ENCODE measurements at regions not wholly inside any gene's neighbourhood (a gene's known extent, or its start where the extent isn't known, plus 50 kb on each side); places are given as distances from the start of the nearest gene placed in this dataset.
"Not testable (repeated sequence)": the region's sequence is repeated elsewhere in the genome, so short reads cannot be mapped to it uniquely, and the experiment has no call there.

DNA sequence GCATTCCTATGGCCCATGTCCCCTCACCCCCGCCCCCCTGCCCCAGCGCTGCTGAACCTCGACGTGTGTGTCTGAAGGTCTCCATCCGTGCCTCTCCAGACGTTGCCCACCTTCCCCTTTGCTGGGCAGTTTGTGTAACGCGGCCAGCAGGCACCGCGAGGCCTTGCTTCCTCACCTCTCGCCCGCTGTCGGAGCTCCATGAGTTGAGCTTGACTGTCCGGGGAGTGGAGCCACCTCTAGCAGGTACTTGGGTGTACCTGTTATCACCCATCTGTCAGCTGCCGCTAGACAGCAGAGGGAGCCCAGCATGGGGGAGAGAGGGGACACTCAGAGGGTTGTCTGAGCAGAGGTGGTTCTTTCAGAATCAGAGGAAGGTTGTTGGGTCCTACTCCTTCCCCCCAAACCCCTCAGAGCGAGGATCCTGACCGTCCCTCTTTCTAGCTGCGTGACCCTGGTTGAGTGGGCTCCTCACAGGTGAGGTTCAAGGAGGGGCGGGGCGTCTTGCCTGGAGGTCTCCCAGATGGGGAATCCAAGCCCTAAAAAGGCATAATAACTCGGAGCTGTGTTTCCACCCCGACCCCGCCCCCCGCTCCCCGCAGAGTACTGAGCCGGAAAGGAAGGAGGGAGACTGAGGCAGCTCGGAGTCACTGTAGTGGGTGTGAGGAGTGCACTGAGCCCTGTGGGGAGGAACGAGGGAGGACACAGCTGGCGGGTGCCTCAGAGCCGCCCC is 184.7 kb downstream of the C9orf50 start:
- DNase-seq (ENCODE audit: low read depth, low spot score), result no peak

DNA sequence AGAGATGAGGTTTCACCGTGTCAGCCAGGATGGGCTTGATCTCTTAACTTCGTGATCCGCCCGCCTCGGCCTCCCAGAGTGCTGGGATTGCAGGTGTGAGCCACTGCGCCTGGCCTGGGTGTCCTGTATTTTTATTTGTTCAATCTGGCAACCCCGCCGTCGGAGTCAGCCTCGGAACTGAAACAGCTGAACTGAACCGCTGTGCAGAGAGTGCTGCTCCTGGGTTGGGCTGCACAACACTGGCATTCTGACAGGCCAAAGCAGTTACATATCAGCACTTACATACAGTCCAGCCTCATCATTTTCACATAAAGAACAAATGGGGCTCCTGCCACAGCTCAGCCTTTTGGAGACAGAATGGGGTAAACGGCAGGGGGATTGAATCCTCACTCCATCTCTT is 185.6 kb downstream of the C9orf50 start:
- no peak for DNase-seq (ENCODE audit: low read depth, low spot score)

DNA sequence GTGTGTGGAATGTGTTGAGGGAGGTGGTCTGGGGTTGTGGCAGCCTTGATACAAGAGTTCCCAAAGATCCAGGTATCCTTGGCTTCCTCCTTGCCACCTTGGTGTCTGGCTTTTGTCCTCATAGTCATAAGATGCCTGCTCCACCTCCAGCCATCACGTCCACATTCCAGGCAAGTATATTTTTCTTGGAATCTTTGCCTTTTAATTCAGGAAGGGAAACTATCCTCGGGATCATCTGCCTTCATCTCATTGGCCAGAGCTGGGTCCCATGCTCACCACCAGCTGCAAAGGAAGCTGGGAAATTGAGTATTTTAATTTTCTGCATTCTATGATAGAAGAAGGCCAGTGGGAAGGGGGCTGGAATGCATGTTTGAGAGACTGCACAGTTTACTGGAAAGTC is 186.7 kb downstream of the C9orf50 start:
- no peak for DNase-seq (ENCODE audit: low read depth, low spot score)

DNA sequence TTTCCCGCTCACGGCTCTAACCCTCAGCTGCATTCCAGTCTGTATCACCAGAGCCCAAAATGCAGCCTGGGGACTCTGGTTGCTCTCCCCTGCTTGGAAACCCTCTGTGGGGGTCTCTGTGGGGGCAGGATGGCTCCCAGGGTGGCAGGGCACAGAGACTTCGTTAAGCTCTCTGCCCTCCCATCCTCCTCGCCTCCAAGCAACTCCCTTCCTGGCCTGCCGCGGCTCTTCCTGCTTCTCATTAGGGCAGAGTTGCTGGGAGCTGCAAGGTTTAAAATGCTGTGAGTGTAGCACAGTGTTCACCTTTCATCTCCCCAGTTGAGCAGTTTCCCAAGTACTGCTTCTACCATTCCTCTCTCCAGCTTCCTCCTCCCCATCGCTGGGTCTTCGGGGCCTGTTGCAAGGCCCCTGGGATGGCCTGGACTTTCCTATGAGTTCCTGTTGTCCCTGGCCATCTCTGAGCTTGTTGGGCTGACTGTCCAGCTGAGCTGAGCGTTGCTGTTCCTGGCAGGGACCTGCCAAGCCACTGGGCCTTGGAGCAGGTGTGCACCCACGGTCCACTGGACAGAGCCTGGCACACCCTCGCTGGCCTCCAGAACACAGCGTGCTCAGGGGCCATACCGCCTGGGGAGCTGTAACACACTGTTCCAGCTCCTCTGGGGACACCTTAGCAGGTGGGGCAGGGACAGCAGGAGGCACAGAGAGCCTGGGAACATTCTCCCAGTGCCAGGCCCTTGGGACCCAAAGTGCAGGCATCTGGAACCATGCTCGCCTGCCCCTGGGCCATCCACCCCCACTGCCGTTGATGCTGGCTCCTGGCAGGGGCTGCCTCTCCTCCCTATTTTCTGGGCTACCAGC is 188.4 kb downstream of the C9orf50 start:
- no peak for DNase-seq (ENCODE audit: low read depth, low spot score)

DNA sequence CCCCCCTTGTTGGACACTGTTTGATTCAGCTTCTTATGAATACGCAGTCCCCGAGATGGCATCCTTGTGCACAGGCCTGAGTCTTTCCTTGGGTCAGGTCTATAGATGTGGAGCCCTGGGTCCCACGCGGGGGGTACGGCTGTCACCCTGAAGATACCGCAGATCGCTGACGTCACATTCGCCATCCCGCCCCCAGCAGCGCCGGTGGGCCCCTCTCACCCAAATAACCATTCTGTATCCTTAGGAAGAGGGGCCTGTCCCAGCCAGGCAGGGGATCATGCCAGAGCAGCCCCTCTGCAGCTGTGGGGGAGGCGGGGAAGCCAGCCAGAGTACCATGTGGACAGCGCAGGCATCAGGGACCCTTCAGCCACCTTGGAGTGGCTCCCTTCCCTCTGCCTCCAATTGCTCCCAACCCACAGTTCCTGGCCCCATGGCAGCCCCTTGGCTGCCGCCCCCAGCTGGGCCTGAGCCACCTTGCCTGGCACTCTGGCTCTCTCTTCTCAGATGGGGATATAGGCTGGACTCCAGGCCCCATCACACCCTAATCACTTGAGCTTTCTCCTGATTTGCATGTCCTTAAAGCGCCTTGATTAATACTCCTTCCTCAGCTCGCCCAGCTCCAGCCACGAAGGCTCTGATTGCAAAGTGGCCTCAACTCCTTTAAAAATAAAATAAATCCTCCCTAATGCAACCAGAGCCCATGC is 189.8 kb downstream of the C9orf50 start:
- no peak for DNase-seq (ENCODE audit: low read depth, low spot score)

DNA sequence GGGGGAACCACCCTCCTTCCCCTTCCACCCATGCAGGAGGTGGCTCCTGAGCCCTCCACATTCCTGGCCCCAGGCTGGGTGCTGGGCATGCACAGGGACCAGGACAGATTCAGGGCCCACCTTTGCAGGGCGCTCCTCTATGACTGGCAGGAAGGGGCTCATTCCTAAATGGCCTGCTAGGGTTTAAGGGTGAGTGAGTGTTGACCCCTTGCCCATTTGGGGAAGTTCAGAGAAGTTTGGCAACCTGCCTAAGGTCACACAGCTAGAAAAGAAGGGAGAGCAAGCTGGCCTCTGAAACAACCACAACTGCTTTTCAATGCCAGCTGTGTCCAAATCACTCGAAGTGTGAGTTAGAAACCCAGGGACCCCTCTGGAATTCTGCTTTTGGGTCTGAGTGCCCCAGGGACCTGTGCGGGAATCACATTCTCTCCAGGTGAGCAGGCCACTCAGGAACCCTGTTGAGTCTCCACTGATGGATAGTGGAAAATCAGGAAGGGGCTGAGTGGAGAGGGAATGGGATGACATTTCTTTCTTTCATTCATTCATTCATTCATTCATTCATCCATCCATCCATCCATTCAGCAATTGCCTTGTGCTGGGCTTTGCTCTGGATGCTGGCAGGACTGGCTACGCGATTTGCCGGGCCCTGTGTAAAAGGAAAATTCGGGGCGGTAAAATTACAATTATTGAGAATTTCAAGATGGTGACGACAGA is 191.9 kb downstream of the C9orf50 start:
- DNase-seq (ENCODE audit: low read depth, low spot score), result no peak

DNA sequence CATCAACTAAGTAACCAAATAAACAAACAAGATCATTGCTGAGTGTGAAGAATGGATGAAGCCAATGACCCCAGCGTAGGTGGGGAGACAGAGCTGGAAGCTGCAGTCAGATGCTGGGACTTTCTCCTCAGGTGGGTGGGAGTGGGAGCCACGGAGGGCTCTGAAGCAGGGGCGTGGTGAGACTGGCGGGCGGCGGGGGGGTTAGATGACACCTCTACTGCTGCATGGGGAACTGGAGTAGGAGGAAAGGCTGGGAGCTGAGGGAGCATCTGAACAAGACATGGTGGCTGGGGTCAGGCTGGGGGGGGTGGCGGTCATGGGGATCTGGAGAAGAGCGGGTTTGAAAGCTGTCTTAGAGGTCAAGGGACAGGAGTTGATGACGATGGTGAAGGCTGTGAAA is 193.8 kb downstream of the C9orf50 start:
- no peak for DNase-seq (ENCODE audit: low read depth, low spot score)

DNA sequence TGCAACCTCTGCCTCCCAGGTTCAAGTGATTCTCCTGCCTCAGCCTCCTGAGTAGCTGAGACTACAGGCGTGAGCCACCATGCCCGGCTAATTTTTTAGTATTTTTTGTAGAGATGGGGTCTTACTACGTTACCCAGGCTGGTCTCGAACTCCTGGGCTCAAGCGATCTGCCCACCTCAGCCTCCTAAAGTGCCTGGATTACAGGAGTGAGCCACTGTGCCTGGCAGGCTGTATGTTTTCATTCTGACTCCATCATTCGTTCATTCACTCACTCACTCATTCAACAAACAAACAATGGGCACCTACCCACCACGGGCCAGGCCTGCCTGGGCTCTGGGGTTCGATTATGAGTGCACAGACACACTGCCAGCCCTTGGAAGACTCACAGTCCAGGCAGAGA is 197.1 kb downstream of the C9orf50 start:
- DNase-seq (ENCODE audit: low read depth, low spot score), result not testable (repeated sequence)

DNA sequence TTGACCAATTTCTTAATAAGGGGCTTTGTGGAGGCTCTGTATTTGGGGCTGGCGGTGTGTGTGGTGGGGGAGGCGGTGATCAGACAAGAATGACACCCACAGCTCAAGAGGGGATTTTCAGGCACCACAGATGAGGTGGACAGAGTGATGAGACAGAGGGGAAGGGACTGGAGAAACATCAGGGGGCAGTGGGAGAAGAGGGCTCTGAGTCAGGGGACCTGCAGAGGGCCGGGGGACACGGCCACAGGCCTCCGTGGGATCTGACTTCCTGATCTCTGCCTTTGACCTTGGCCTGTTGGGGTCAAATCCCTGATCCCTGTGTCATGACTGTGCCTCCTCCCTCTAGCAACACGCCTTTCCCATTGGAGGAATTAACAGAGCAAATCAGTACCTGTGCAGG is 197.7 kb downstream of the C9orf50 start:
- no peak for DNase-seq (ENCODE audit: low read depth, low spot score)

DNA sequence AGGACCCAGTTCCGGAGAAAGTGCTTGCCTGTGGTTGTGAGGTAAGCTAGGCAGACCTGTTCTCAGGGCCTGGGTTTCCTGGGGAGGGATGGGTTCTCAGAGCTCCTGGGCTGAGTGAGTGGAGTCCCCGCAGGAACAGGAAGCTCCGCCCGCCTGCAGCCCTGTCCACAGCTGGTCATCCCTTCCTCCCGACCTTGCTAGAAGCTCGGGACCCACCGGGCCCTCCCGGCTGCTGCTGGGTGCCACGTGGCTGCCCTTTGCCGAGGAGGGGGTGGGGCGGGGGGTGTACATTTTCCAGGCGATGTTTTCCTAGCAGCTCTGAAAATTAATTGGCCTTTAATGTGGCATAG is 198.1 kb downstream of the C9orf50 start:
- no peak for DNase-seq (ENCODE audit: low read depth, low spot score)

DNA sequence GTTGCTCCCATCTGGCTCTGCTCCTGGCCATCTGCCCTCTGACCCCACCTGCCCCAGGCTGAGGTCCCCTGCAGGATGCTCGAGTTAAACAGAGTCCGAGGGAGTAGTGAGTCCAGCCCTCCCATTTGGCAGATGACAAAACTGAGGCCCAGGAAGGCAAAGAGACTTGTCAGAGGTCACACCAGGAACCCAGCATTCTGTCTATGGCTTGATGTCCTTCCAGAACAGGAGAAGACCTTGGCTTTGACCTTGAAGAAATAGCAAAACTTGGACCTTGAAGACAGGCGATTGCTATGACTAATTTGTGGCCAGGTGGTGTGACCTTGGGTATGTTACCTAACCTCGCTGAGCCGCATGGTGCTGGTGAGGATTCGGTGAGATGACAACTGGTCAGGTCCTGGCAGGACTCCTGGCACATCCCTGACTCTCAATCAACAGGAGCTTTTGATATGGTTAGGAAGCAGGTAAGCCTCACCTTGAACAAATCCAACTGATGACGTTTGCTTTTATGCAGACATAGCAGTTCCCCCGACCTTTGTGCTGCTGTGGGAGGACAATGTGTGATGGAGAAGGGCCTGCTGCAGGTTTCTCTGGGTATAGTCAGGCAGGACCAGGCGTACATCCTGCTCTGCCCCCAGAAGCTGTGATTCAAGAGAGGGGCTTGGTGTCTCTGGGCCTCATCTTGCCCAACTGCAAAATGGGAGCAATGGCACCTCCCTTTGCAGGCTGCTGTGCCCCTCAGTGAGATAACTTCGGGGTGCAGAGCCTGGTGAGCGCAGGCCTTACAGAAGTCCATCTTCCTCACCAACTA is 198.7 kb downstream of the C9orf50 start:
- DNase-seq (ENCODE audit: low read depth, low spot score), result no peak

DNA sequence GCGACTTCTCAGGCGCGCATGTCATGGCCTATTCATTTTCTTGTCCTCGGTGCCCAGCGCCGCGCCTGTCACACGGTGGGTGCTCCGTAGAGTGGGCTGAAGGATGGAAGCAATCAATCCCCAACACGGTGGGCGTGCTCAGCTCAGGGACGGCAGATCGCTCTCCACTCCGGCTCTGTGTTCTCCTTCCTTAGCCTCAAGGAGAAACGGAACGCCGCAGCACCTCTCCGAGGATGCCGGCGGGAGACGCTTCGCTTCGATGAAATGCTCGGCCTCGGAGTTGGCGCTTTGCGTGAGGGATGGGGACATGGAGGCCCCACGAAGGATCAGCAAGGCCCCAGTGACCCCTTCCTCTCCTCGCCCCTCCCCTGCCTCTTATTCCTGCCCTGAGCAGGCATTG is 199.5 kb downstream of the C9orf50 start:
- DNase-seq (ENCODE audit: low read depth, low spot score), result no peak

DNA sequence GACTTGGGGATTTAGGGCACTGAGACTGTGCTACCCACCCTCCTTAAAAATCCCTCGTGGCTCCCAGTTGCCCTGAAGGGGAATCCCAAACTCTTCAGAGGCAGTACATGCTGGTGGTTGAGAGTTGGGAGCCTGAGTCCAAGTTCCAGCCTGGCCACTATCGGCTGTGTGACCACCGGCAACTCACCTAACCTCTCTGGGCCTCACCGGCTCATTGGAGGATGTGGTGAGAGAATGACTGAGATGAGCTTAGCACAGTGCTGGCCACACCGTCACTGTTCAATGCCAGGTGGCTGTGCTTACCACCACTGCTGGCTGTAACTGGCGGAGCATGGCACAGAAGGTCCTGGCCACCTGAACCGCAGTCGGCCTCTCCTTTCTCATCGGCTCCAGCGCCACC is 200.2 kb downstream of the C9orf50 start:
- no peak for DNase-seq (ENCODE audit: low read depth, low spot score)

DNA sequence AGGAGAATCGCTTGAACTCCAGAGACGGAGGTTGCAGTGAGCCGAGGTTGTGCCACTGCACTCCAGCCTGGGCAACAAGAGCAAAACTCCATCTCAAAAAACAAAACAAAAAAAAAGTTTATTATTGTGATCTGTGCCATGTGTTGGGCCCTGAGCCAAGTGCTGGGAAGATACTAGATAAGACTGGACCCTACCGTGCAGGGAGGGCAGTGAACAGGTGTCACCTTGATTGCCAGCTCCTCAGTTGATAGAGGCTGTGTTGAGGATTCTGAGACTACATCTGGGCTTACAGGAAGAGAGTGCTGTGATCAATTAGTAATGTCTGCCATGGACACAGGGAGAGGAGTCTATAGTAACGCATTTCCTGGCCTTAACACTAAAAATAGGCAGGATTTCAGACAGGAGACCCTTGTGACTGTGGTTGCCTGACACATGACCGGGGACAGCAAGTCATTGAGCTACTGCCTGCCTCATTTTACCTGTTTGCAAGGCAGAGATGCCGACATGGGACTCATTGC is 201.5 kb downstream of the C9orf50 start:
- DNase-seq (ENCODE audit: low read depth, low spot score), result no peak

DNA sequence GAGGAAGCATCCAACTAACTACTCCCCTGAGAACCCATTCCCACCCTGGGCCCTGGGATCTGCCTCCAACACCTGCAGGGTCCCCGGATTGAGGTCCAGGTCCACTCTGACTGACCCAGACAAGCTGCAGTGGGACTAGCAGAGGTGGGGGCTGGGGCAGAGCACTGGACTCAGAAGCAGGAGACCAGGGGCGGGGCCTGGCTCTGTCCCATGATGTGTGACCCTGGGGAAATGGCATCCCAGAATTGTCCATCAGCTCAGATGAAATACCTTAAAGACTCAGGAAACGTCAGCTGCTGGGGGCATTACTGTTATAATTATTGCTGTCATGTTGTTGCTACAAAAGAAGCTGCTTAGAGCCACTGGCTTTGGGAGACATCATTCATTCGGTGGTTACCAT is 202.4 kb downstream of the C9orf50 start:
- DNase-seq (ENCODE audit: low read depth, low spot score), result no peak

DNA sequence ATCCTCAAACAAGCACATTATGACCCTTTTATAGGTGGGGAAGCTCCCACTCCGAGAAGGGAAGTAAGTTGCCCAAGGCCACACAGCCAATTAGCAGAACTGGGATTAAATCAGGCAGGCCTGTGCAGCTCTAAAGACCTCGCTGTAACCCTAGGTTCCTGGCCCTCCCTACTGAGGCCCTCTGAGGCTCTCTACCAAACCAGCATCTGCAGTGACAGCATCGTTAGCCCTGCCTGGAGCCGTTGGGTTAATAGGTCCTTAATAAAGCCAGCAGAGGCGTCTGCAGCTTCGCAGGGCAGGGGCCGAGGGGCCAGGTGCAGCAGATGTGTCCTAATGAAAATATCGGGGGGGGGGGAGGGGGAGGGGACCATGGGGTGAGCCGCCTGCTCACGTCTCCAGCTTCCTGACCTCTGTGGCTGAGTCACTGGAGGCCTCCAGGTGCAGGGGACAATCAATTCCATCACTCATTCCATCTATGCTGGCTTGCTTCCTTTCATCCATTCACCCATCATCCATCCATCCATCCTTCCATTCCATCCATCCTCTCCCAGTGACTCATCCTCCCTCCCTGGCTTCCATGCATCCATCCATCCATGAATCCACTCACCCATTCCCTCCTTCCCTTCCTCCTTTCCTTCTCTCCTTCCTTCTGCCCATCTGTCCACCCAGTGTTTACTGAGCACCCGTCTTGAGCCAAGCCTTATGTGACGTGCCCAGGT is 203.9 kb downstream of the C9orf50 start:
- no peak for DNase-seq (ENCODE audit: low read depth, low spot score)

DNA sequence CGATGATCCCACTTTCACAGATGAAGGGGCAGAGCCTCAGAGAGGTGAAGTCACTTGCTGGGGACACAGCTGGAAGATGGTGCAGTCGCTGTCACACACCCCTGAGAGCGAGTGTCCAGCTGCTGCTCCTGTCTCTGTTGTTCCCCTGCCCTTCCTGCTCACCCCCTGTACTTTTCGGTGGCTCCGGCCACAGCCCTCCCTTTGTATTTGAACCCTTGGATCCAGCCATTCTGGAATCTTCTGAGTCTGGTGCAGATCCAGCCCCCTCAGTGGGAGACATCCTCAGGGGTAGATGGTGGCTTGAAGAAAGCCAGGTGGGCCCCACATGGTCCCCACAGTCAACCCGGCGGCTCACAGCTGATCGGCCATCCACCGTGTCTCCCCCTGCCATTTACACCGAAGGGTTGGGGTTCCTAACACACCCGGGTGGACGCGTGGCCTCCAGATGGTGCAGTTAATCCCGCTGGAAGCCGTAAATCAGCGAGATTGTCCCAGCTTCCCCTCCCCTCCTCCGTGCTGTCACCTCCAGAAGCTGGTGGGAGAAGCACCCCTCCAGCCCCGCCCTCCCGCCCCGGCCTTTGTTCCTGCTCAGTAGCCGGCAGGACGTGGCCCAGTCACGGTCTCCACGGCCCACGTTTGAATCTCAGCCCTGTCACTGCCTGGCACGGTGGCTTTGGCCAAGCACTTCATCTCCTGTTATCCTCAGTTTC is 204.8 kb downstream of the C9orf50 start:
- no peak for DNase-seq (ENCODE audit: low read depth, low spot score)

DNA sequence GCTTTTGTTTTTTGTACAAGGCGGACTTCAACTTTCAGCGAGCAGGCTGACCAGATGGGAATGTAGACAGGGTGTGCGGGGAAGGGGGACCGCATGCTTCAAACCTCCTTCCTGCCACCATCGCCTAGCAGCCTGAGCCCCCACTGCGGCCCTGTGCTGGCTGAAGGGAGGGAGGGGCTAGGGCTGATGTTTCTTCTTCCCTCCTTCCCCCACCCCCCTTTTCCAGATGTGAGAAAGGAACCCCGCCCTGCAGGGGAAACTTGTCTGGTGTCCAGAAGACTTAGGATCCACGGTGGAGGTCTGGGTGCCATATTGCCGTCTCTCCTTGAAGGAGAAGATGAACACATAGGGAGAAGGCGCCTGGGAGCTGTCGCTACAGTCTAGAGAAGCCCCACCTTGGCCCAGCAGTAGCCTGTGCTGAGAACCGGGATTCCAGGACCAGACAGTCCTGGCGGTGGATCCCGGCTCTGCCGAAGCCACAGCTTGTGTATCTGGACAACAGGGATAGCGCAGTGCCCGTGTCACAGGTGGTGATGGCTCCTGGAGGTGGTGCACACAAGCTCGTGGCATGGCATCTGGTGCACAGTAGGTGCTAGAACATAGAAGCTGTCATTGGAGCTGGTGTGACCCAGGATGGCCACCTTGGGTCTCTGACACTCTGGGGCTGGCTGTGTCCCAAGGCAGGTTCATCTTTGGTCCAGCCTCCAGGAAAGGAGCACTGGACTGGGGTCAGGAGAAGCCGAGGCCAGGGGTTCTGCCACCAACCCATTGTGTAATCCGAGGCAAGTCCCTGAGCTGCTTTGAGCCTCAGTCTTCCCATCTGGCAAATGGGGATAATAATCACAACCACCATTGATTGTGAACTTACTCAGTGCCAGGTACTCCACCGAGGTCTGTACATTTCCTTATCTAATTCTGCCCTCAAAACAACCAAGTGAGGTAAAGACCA is 205.6 kb downstream of the C9orf50 start:
- no peak for DNase-seq (ENCODE audit: low read depth, low spot score)

Data from astrocyte of the hippocampus (primary cell).